AG09309 (cell line): ENCODE measurements at regions not wholly inside any gene's neighbourhood (a gene's known extent, or its start where the extent isn't known, plus 50 kb on each side); places are given as distances from the start of the nearest gene placed in this dataset.
"Not testable (repeated sequence)": the region's sequence is repeated elsewhere in the genome, so short reads cannot be mapped to it uniquely, and the experiment has no call there.

ENCODE experiments used
- DNase-seq: peaks from one replicate; pipeline ENCODE4 v3.0.0-alpha.2; 2010; ENCODE audit warnings: low read depth
- H3K4me3 ChIP-seq: 2 replicates; pipeline ENCODE4 v1.5.1; 2011; ENCODE audit warnings: mild to moderate bottlenecking, low read depth, low read length, moderate library complexity; ENCODE audit not compliant: control insufficient read depth
- CTCF ChIP-seq: IDR thresholded peaks from 2 replicates; pipeline ENCODE4 v1.5.1; 2011; ENCODE audit warnings: mild to moderate bottlenecking, low read depth, low read length, inconsistent platforms; ENCODE audit not compliant: insufficient read depth, control insufficient read depth; ENCODE audit errors: missing control alignments

DNA sequence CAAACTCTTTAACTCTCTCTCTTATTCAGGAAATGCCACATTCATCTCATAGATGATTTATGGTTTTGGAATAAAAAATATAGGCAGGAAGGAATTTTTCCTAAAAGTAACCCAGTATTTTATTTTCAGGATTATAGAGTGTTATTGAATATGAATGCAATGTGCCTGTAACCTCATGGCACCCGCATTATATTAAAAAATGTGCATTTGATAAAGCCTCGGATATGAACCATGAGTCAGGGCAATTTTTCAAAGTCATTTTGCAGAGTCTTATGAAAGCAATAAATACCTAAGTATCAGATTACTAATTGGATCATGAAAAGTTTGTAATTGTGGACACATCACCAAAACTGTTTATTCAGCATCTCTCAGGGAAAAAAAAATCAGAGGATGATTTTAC, 573.8 kb downstream of the TSN start:
- no peak for TF ChIP-seq CTCF
- DNase-seq = no peak

GRCh38 chr2:122333932-122334331, 578.5 kb downstream of the TSN start:
- TF ChIP-seq CTCF = no peak
- DNase-seq = no peak
- no peak overlapping the region for H3K4me3 ChIP-seq

More for the DNA sequence above, 573.8 kb downstream of the TSN start:
- H3K4me3 ChIP-seq = no peak overlapping the region

GRCh38 chr2:122338000-122338399, 582.5 kb downstream of the TSN start:
- no peak for TF ChIP-seq CTCF
- DNase-seq = no peak

DNA sequence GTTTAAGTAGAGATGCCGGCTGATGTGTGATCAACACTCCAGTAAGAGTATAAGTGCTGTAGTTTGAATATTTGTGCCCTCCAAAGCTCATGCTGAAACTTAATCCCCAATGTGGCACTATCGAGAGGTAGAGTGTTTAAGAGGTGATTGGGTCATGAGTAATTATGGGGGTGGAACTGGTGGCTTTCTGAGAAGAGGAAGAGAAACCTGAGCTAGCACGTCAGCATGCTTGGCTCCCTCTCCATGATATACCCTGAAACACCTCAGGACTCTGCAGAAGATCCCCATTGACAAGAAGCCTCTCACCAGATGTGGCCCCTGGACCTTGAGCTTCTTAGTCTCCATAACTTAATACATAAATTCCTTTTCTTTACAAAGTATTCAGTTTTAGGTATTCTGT, 584.8 kb downstream of the TSN start:
- H3K4me3 ChIP-seq = no peak overlapping the region
- no peak for TF ChIP-seq CTCF
- no peak for DNase-seq

More at GRCh38 chr2:122338000-122338399, 582.5 kb downstream of the TSN start:
- H3K4me3 ChIP-seq = no peak overlapping the region

GRCh38 chr2:122341007-122341406, 585.6 kb downstream of the TSN start:
- no peak for TF ChIP-seq CTCF
- DNase-seq = no peak

DNA sequence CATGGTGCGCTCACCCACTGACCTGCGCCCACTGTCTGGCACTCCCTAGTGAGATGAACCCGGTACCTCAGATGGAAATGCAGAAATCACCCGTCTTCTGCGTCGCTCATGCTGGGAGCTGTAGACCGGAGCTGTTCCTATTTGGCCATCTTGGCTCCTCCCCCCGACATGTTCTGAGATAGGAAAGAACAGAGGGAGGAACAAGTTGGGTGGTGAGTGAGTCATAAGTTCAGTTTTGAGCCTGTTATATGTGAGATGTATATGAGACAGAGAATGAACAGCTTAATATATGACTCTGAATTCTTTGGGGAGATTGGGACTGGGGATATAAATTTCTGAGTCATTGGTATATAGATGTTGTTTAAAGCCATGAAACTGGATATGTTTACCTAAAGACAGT, 596.7 kb downstream of the TSN start:
- DNase-seq = not testable (repeated sequence)

More at GRCh38 chr2:122341007-122341406, 585.6 kb downstream of the TSN start:
- no peak overlapping the region for H3K4me3 ChIP-seq

GRCh38 chr2:122357998-122358397, 602.5 kb downstream of the TSN start:
- no peak overlapping the region for H3K4me3 ChIP-seq
- no peak for DNase-seq
- no peak for TF ChIP-seq CTCF

More for the DNA sequence above, 596.7 kb downstream of the TSN start:
- H3K4me3 ChIP-seq = not testable (repeated sequence)
